ENCODE measurements at regions not wholly inside any gene's neighbourhood (a gene's known extent, or its start where the extent isn't known, plus 50 kb on each side); places are given as distances from the start of the nearest gene placed in this dataset.

DNA sequence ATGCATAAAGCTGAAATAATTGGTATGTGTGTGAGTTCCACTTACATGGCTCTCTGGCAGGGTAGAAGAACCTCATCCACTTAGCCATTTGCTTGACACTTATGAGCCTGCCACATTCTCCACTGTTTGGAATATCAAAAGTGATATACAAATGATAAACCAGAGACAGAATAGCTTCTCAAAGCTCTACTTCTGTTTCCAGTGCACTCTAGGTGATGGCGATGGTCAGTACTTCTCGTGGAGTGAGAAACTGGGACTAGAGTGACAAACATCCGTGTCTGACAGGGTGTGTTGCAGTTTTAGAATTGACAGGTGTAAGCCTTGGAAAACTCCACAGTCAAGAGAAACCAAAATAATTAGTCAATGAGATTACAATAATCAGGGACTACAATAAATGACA is 935.8 kb upstream of the TYRP1 start:
- Mint-ChIP-seq H3K27me3 (no peaks in the 10 kb centered on the region), H3K27ac (no peak overlapping the region), H3K9me3 (ENCODE audit: insufficient read depth) (no peaks in the 10 kb centered on the region), H3K4me3 (no peak overlapping the region), H3K4me1 (no peaks in the 10 kb centered on the region)
- no peaks in the 10 kb centered on the region for H3K36me3 ChIP-seq (replicated peaks in 1 of 2; ENCODE audit: control extremely low read depth in 1 of 2, control insufficient read depth in 1 of 2, extremely low read depth in 1 of 2, insufficient read depth in 2 of 2, low read length in 1 of 2)
- no peaks in the 10 kb centered on the region for H3K27me3 ChIP-seq (replicated peaks in 1 of 4; ENCODE audit: control extremely low read depth in 1 of 4, control insufficient read depth in 3 of 4, insufficient read depth in 4 of 4, low read length in 3 of 4)
- no peak overlapping the region for H3K9ac ChIP-seq (ENCODE audit: low read length)
- H2AFZ ChIP-seq (ENCODE audit: insufficient read depth, low read depth, low read length, poor library complexity, severe bottlenecking): no peak overlapping the region
- no peaks in the 10 kb centered on the region for H4K20me1 ChIP-seq (ENCODE audit: control insufficient read depth, insufficient read depth, low read length, poor library complexity, severe bottlenecking)
- no peaks in the 10 kb centered on the region for H3K79me2 ChIP-seq (ENCODE audit: control insufficient read depth, insufficient read depth, low read length)
- WGBS (ENCODE audit: insufficient coverage): 92% methylated on average over 2 of the region's 3 CpGs
- ATAC-seq (ENCODE audit: low read depth) (no peak), DNase-seq (no peak)
- H3K4me1 ChIP-seq (ENCODE audit: control insufficient read depth in 2 of 2, insufficient read depth in 2 of 2, low read length in 2 of 2): no peaks in the 10 kb centered on the region
- CTCF ChIA-PET: no interaction called here
- no peaks in the 10 kb centered on the region for H3K9me3 ChIP-seq (ENCODE audit: control extremely low read depth in 1 of 3, control insufficient read depth in 2 of 3, insufficient read depth in 1 of 3, low read length in 2 of 3)
- no peak overlapping the region for H3K4me3 ChIP-seq (ENCODE audit: control extremely low read depth in 1 of 5, extremely low read depth in 1 of 5, insufficient read depth in 1 of 5, low read depth in 2 of 5, low read length in 4 of 5)
- H3K4me2 ChIP-seq (replicated peaks; ENCODE audit: low read depth, low read length, poor library complexity, severe bottlenecking): no peak overlapping the region
- TF ChIP-seq, protein P1, sequence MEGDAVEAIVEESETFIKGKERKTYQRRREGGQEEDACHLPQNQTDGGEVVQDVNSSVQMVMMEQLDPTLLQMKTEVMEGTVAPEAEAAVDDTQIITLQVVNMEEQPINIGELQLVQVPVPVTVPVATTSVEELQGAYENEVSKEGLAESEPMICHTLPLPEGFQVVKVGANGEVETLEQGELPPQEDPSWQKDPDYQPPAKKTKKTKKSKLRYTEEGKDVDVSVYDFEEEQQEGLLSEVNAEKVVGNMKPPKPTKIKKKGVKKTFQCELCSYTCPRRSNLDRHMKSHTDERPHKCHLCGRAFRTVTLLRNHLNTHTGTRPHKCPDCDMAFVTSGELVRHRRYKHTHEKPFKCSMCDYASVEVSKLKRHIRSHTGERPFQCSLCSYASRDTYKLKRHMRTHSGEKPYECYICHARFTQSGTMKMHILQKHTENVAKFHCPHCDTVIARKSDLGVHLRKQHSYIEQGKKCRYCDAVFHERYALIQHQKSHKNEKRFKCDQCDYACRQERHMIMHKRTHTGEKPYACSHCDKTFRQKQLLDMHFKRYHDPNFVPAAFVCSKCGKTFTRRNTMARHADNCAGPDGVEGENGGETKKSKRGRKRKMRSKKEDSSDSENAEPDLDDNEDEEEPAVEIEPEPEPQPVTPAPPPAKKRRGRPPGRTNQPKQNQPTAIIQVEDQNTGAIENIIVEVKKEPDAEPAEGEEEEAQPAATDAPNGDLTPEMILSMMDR (IDR thresholded peaks at IDR 0.05): no peak
- TF ChIP-seq EZH2 (IDR thresholded peaks at IDR 0.05; ENCODE audit: borderline replicate concordance, insufficient read depth, low read depth, low read length, poor library complexity, severe bottlenecking): no peak
- intact Hi-C loops (cut with micrococcal nuclease): no loop called here
- POLR2A ChIA-PET: no interaction called here
- H3K27ac ChIP-seq (ENCODE audit: low read length in 2 of 2): no peak overlapping the region

DNA sequence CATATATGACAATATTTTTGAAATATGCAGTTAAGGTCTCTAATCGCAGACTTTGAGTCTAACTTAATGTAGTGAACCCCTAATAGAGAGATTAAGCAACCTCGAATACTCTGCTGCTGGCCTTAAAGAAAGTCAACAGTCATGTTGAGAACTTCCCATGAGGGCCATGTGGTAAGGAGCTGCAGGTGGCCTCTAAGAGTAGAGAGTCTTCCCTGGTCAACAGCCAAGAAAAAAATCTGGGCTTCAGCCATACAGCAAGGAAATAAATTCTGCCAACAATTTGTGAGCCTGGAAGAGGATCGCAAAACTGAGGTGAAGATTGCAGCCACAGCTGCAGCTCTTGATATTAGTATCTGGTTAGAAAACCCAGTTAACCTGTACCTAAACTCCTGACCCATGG is 935.2 kb upstream of the TYRP1 start:
- ATAC-seq (ENCODE audit: low read depth) (no peak), DNase-seq (no peak)
- H3K27ac Mint-ChIP-seq: no peak overlapping the region
- Histone ChIP-seq H3K9me3 (ENCODE audit: control extremely low read depth in 1 of 3, control insufficient read depth in 2 of 3, insufficient read depth in 1 of 3, low read length in 2 of 3) (no peaks in the 10 kb centered on the region), H3K79me2 (ENCODE audit: control insufficient read depth, insufficient read depth, low read length) (no peaks in the 10 kb centered on the region), H3K36me3 (replicated peaks in 1 of 2; ENCODE audit: control extremely low read depth in 1 of 2, control insufficient read depth in 1 of 2, extremely low read depth in 1 of 2, insufficient read depth in 2 of 2, low read length in 1 of 2) (no peaks in the 10 kb centered on the region), H2AFZ (ENCODE audit: insufficient read depth, low read depth, low read length, poor library complexity, severe bottlenecking) (no peak overlapping the region), H3K9ac (ENCODE audit: low read length) (no peak overlapping the region), H3K4me1 (ENCODE audit: control insufficient read depth in 2 of 2, insufficient read depth in 2 of 2, low read length in 2 of 2) (no peaks in the 10 kb centered on the region), H3K4me3 (ENCODE audit: control extremely low read depth in 1 of 5, extremely low read depth in 1 of 5, insufficient read depth in 1 of 5, low read depth in 2 of 5, low read length in 4 of 5) (no peak overlapping the region), H3K27ac (ENCODE audit: low read length in 2 of 2) (no peak overlapping the region), H4K20me1 (ENCODE audit: control insufficient read depth, insufficient read depth, low read length, poor library complexity, severe bottlenecking) (no peaks in the 10 kb centered on the region), H3K4me2 (replicated peaks; ENCODE audit: low read depth, low read length, poor library complexity, severe bottlenecking) (no peak overlapping the region), H3K27me3 (replicated peaks in 1 of 4; ENCODE audit: control extremely low read depth in 1 of 4, control insufficient read depth in 3 of 4, insufficient read depth in 4 of 4, low read length in 3 of 4) (no peaks in the 10 kb centered on the region)
- no peaks in the 10 kb centered on the region for H3K27me3 Mint-ChIP-seq
- ChIA-PET POLR2A (no interaction called here), CTCF (no interaction called here)
- no peaks in the 10 kb centered on the region for H3K4me1 Mint-ChIP-seq
- H3K9me3 Mint-ChIP-seq (ENCODE audit: insufficient read depth): no peaks in the 10 kb centered on the region
- no peak overlapping the region for H3K4me3 Mint-ChIP-seq
- TF ChIP-seq, protein P1 (IDR thresholded peaks at IDR 0.05): no peak
- TF ChIP-seq EZH2 (IDR thresholded peaks at IDR 0.05; ENCODE audit: borderline replicate concordance, insufficient read depth, low read depth, low read length, poor library complexity, severe bottlenecking): no peak
- intact Hi-C loops (cut with micrococcal nuclease): no loop called here
- WGBS (ENCODE audit: insufficient coverage): 100% methylated on average over 1 of the region's 3 CpGs

Data from B cell (primary cell).